Caco-2 (cell line): ENCODE measurements at regions not wholly inside any gene's neighbourhood (a gene's known extent, or its start where the extent isn't known, plus 50 kb on each side); places are given as distances from the start of the nearest gene placed in this dataset.

ENCODE experiments used
- BruUV-seq: library from RNA; stranded (reverse); fragments of 400-500 nt; replicated peaks from 2 replicates; lab custom pipeline; 2021; lab: Mats Ljungman, UMichigan
- CTCF ChIA-PET: fragments of 300-600 bp; sonication (Branson Sonifier 250); formaldehyde crosslinking; loops from one replicate; lab custom pipeline; 2022; ENCODE audit warnings: antibody characterized with exemption; lab: Charles Lee
- POLR2A ChIA-PET: fragments of 300-600 bp; sonication (Branson Sonifier 250); formaldehyde crosslinking; loops from one replicate; lab custom pipeline; 2022; ENCODE audit warnings: antibody characterized with exemption; lab: Charles Lee
- DNase-seq, 2 experiments: peaks; one replicate each; pipeline versions ENCODE4 v3.0.0 to v3.0.0-alpha.2; 2020 to 2022
- H3K27me3 ChIP-seq: replicated peaks from 2 replicates; pipeline ENCODE4 v1.6.0; 2011; ENCODE audit warnings: low read length; ENCODE audit not compliant: control insufficient read depth, insufficient read depth
- H3K36me3 ChIP-seq: 2 replicates; pipeline ENCODE4 v1.5.1; 2011; ENCODE audit warnings: low read length; ENCODE audit not compliant: control insufficient read depth, insufficient read depth
- H3K4me1 ChIP-seq: fragments of 250-450 bp; sonication (Bioruptor Pico); 2 replicates; pipeline ENCODE4 v1.5.1; 2020; ENCODE audit warnings: mild to moderate bottlenecking
- H3K4me3 ChIP-seq: 2 replicates; pipeline ENCODE4 v1.5.1; 2011; ENCODE audit warnings: low read depth, mild to moderate bottlenecking, control low read depth, low read length
- H3K9me3 ChIP-seq: fragments of 250-450 bp; sonication (Bioruptor Pico); 2 replicates; pipeline ENCODE4 v1.5.1; 2020; ENCODE audit warnings: mild to moderate bottlenecking, moderate library complexity
- H3K27ac Mint-ChIP-seq: one replicate; pipeline ENCODE4 v1.8.0; 2022; ENCODE audit warnings: mixed read lengths; ENCODE audit not compliant: unreplicated experiment
- H3K27me3 Mint-ChIP-seq: one replicate; pipeline ENCODE4 v1.8.0; 2022; ENCODE audit warnings: mixed read lengths; ENCODE audit not compliant: insufficient read depth, unreplicated experiment
- H3K36me3 Mint-ChIP-seq: one replicate; pipeline ENCODE4 v1.8.0; 2022; ENCODE audit warnings: mild to moderate bottlenecking, mixed read lengths; ENCODE audit not compliant: insufficient read depth, unreplicated experiment
- H3K4me1 Mint-ChIP-seq: one replicate; pipeline ENCODE4 v1.8.0; 2022; ENCODE audit warnings: low read depth, mixed read lengths; ENCODE audit not compliant: unreplicated experiment
- H3K4me3 Mint-ChIP-seq: one replicate; pipeline ENCODE4 v1.8.0; 2022; ENCODE audit warnings: mild to moderate bottlenecking, moderate library complexity, mixed read lengths; ENCODE audit not compliant: unreplicated experiment
- H3K9me3 Mint-ChIP-seq: one replicate; pipeline ENCODE4 v1.8.0; 2022; ENCODE audit warnings: mixed read lengths; ENCODE audit not compliant: unreplicated experiment
- CTCF ChIP-seq, 2 experiments: fragments of 200-600 bp in 1 of 2; IDR thresholded peaks; 1 replicate in 1 of 2; 2 replicates in 1 of 2; pipeline versions ENCODE4 v1.5.1 to v1.8.0; 2011 to 2022; ENCODE audit warnings: antibody characterized with exemption in 1 of 2, control low read depth in 1 of 2, inconsistent platforms in 1 of 2, low read depth in 1 of 2, low read length in 1 of 2, mild to moderate bottlenecking in 1 of 2, moderate library complexity in 1 of 2; ENCODE audit not compliant: insufficient read depth in 1 of 2, severe bottlenecking in 1 of 2, unreplicated experiment in 1 of 2
- intact Hi-C: fragments of 100-400 bp; cut with micrococcal nuclease; formaldehyde crosslinking; loops from one replicate; pipeline ENCODE4 v1.10.0; 2022; ENCODE audit not compliant: unreplicated experiment

- no peaks in the 10 kb centered on the region for H3K4me1 Mint-ChIP-seq
- TF ChIP-seq CTCF (IDR thresholded peaks at IDR 0.05; ENCODE audit: insufficient read depth in 1 of 2, low read depth in 1 of 2, low read length in 1 of 2, severe bottlenecking in 1 of 2, unreplicated experiment in 1 of 2) = no peak
- H3K27ac Mint-ChIP-seq = no peak overlapping the region
- H3K36me3 Mint-ChIP-seq = no peaks in the 10 kb centered on the region
- no peak overlapping the region for H3K4me3 Mint-ChIP-seq
- H3K4me3 ChIP-seq = no peak overlapping the region
- intact Hi-C loops = no loop called here
- H3K9me3 Mint-ChIP-seq = no peaks in the 10 kb centered on the region
- ChIA-PET CTCF (no interaction called here), POLR2A (no interaction called here)
- H3K27me3 ChIP-seq = no peaks in the 10 kb centered on the region
- H3K9me3 ChIP-seq = no peaks in the 10 kb centered on the region
- no peaks in the 10 kb centered on the region for H3K27me3 Mint-ChIP-seq
- no TSS peak for BruUV-seq
- no peaks in the 10 kb centered on the region for H3K4me1 ChIP-seq
- DNase-seq = no peak
- no peaks in the 10 kb centered on the region for H3K36me3 ChIP-seq
These were observed 1231.3 kb upstream of the CDH18 start for GRCh38 chr5:21219251-21219650.

GRCh38 chr5:21212026-21212425, 1224.0 kb upstream of the CDH18 start:
- H3K9me3 Mint-ChIP-seq = no peaks in the 10 kb centered on the region
- ChIA-PET POLR2A (no interaction called here), CTCF (no interaction called here)
- TF ChIP-seq CTCF (IDR thresholded peaks at IDR 0.05; ENCODE audit: insufficient read depth in 1 of 2, low read depth in 1 of 2, low read length in 1 of 2, severe bottlenecking in 1 of 2, unreplicated experiment in 1 of 2) = no peak
- no peaks in the 10 kb centered on the region for H3K4me1 Mint-ChIP-seq
- BruUV-seq = no TSS peak
- no peak overlapping the region for H3K4me3 Mint-ChIP-seq
- Histone ChIP-seq H3K36me3 (no peaks in the 10 kb centered on the region), H3K9me3 (no peaks in the 10 kb centered on the region), H3K4me3 (no peak overlapping the region), H3K27me3 (no peaks in the 10 kb centered on the region), H3K4me1 (no peaks in the 10 kb centered on the region)
- intact Hi-C loops = no loop called here
- H3K27me3 Mint-ChIP-seq = peaks cover 4% of the 10 kb centered on the region
- no peak overlapping the region for H3K27ac Mint-ChIP-seq
- DNase-seq = no peak
- no peaks in the 10 kb centered on the region for H3K36me3 Mint-ChIP-seq

GRCh38 chr5:21209409-21209808, 1221.4 kb upstream of the CDH18 start:
- H3K36me3 ChIP-seq = no peaks in the 10 kb centered on the region
- no peak overlapping the region for H3K4me3 ChIP-seq
- peaks cover 4% of the 10 kb centered on the region for H3K27me3 Mint-ChIP-seq
- H3K9me3 ChIP-seq = no peaks in the 10 kb centered on the region
- no peak for TF ChIP-seq CTCF (IDR thresholded peaks at IDR 0.05; ENCODE audit: insufficient read depth in 1 of 2, low read depth in 1 of 2, low read length in 1 of 2, severe bottlenecking in 1 of 2, unreplicated experiment in 1 of 2)
- H3K9me3 Mint-ChIP-seq = no peaks in the 10 kb centered on the region
- H3K4me1 ChIP-seq = no peaks in the 10 kb centered on the region
- ChIA-PET POLR2A (no interaction called here), CTCF (no interaction called here)
- no peaks in the 10 kb centered on the region for H3K27me3 ChIP-seq
- no peak overlapping the region for H3K4me3 Mint-ChIP-seq
- BruUV-seq = no TSS peak
- H3K4me1 Mint-ChIP-seq = no peaks in the 10 kb centered on the region
- DNase-seq = no peak
- intact Hi-C loops = no loop called here
- H3K27ac Mint-ChIP-seq = no peak overlapping the region
- H3K36me3 Mint-ChIP-seq = no peaks in the 10 kb centered on the region
